HEK293 (cell line): ENCODE measurements at regions not wholly inside any gene's neighbourhood (a gene's known extent, or its start where the extent isn't known, plus 50 kb on each side); places are given as distances from the start of the nearest gene placed in this dataset.

Experiments used
- YY1 ChIP-seq: fragments of 450-650 bp; formaldehyde crosslinking; IDR thresholded peaks from 2 replicates; pipeline ENCODE4 v1.5.1; 2018; ENCODE audit warnings: missing biosample characterization, missing genetic modification characterization
- ZNF394 ChIP-seq: fragments of 450-650 bp; formaldehyde crosslinking; IDR thresholded peaks from 2 replicates; pipeline ENCODE4 v1.5.1; 2016; ENCODE audit warnings: missing biosample characterization, missing genetic modification characterization, mild to moderate bottlenecking, moderate library complexity, borderline replicate concordance
- TF ChIP-seq, protein P1 (sequence below): fragments of 450-650 bp; formaldehyde crosslinking; IDR thresholded peaks from 2 replicates; pipeline ENCODE4 v1.5.1; 2016; ENCODE audit warnings: missing biosample characterization, missing genetic modification characterization

DNA sequence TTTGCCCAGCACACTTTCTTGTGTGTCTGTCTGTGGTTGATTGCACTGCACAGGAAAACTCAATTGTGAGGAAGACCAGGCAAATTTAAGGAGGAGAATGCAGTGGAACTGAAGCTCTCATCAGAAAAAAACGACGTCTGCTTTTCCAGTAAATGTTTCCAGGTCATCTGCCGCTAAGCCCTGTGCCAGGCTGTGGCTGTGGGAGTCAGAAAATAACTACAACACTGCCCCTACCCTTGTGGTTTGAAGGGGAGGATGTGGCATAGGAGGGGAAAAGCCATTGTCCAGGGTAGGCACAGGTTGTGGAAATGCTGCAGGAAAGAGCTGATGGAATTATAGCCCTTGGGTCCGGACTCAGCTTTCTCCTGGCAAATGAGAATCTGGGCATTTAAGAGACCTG lies 259.7 kb upstream of the TMEM132C start:
- TF ChIP-seq, protein P1, sequence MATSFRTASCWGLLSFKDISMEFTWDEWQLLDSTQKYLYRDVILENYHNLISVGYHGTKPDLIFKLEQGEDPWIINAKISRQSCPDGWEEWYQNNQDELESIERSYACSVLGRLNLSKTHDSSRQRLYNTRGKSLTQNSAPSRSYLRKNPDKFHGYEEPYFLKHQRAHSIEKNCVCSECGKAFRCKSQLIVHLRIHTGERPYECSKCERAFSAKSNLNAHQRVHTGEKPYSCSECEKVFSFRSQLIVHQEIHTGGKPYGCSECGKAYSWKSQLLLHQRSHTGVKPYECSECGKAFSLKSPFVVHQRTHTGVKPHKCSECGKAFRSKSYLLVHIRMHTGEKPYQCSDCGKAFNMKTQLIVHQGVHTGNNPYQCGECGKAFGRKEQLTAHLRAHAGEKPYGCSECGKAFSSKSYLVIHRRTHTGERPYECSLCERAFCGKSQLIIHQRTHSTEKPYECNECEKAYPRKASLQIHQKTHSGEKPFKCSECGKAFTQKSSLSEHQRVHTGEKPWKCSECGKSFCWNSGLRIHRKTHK, result no peak
- TF ChIP-seq YY1 (tag by site-specific recombination) (no peak), ZNF394 (no peak)
